WTC11 (cell line): ENCODE measurements at regions not wholly inside any gene's neighbourhood (a gene's known extent, or its start where the extent isn't known, plus 50 kb on each side); places are given as distances from the start of the nearest gene placed in this dataset.

Source experiments
- TF ChIP-seq, protein P1 (sequence below): fragments of 200-600 bp; IDR thresholded peaks from 2 replicates; pipeline ENCODE4 v1.8.0; 2022; ENCODE audit warnings: antibody characterized with exemption
- TF ChIP-seq, protein P2 (sequence below): sonication (generic); formaldehyde crosslinking; IDR thresholded peaks from 2 replicates; pipeline ENCODE4 v1.8.0; 2022; ENCODE audit warnings: missing genetic modification reagents

DNA sequence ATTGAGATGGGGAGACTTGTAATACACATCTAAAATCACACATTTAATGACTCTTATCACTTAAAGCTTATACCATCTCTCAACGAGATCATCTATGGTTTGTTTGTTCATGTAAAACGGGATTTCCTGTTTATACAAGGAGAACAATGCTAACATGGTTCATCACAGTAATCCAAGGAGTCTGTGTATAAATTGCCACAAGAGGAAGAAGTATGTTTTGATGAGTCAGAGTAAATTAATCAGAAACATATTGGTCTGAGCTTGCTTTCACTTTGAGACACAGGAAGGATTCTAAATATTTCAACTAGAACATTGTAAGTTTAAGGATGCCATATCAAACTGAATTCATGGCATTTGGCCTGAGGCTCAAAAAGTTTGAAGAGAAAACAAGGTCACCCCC, 594.1 kb downstream of the GLUD2 start:
- TF ChIP-seq, protein P1, sequence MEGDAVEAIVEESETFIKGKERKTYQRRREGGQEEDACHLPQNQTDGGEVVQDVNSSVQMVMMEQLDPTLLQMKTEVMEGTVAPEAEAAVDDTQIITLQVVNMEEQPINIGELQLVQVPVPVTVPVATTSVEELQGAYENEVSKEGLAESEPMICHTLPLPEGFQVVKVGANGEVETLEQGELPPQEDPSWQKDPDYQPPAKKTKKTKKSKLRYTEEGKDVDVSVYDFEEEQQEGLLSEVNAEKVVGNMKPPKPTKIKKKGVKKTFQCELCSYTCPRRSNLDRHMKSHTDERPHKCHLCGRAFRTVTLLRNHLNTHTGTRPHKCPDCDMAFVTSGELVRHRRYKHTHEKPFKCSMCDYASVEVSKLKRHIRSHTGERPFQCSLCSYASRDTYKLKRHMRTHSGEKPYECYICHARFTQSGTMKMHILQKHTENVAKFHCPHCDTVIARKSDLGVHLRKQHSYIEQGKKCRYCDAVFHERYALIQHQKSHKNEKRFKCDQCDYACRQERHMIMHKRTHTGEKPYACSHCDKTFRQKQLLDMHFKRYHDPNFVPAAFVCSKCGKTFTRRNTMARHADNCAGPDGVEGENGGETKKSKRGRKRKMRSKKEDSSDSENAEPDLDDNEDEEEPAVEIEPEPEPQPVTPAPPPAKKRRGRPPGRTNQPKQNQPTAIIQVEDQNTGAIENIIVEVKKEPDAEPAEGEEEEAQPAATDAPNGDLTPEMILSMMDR, result no peak
- TF ChIP-seq, protein P2, sequence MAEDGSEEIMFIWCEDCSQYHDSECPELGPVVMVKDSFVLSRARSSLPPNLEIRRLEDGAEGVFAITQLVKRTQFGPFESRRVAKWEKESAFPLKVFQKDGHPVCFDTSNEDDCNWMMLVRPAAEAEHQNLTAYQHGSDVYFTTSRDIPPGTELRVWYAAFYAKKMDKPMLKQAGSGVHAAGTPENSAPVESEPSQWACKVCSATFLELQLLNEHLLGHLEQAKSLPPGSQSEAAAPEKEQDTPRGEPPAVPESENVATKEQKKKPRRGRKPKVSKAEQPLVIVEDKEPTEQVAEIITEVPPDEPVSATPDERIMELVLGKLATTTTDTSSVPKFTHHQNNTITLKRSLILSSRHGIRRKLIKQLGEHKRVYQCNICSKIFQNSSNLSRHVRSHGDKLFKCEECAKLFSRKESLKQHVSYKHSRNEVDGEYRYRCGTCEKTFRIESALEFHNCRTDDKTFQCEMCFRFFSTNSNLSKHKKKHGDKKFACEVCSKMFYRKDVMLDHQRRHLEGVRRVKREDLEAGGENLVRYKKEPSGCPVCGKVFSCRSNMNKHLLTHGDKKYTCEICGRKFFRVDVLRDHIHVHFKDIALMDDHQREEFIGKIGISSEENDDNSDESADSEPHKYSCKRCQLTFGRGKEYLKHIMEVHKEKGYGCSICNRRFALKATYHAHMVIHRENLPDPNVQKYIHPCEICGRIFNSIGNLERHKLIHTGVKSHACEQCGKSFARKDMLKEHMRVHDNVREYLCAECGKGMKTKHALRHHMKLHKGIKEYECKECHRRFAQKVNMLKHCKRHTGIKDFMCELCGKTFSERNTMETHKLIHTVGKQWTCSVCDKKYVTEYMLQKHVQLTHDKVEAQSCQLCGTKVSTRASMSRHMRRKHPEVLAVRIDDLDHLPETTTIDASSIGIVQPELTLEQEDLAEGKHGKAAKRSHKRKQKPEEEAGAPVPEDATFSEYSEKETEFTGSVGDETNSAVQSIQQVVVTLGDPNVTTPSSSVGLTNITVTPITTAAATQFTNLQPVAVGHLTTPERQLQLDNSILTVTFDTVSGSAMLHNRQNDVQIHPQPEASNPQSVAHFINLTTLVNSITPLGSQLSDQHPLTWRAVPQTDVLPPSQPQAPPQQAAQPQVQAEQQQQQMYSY (CRISPR knock-in tag), result no peak
